Skin epidermis (tissue), 12 donors: ENCODE measurements at regions not wholly inside any gene's neighbourhood (a gene's known extent, or its start where the extent isn't known, plus 50 kb on each side); places are given as distances from the start of the nearest gene placed in this dataset.
"Not testable (repeated sequence)": the region's sequence is repeated elsewhere in the genome, so short reads cannot be mapped to it uniquely, and the experiment has no call there.

Experiments
- H3K27ac ChIP-seq, 21 experiments: fragments of 200-600 bp; sonication (generic) in 11 of 21; one replicate each; pipeline ENCODE4 v1.5.0; 2020; ENCODE audit warnings: mild to moderate bottlenecking in 3 of 21, inconsistent platforms in 2 of 21, moderate library complexity in 2 of 21
- H3K4me3 ChIP-seq, 7 experiments: fragments of 200-600 bp; sonication (generic) in 2 of 7; one replicate each; pipeline ENCODE4 v1.5.0; 2020; ENCODE audit warnings: inconsistent platforms in 2 of 7, mild to moderate bottlenecking in 2 of 7, moderate library complexity in 1 of 7

GRCh38 chr2:150373374-150373773, 114.1 kb downstream of the RND3 start:
- no peak overlapping the region for H3K4me3 ChIP-seq
- H3K27ac ChIP-seq = no peak overlapping the region

DNA sequence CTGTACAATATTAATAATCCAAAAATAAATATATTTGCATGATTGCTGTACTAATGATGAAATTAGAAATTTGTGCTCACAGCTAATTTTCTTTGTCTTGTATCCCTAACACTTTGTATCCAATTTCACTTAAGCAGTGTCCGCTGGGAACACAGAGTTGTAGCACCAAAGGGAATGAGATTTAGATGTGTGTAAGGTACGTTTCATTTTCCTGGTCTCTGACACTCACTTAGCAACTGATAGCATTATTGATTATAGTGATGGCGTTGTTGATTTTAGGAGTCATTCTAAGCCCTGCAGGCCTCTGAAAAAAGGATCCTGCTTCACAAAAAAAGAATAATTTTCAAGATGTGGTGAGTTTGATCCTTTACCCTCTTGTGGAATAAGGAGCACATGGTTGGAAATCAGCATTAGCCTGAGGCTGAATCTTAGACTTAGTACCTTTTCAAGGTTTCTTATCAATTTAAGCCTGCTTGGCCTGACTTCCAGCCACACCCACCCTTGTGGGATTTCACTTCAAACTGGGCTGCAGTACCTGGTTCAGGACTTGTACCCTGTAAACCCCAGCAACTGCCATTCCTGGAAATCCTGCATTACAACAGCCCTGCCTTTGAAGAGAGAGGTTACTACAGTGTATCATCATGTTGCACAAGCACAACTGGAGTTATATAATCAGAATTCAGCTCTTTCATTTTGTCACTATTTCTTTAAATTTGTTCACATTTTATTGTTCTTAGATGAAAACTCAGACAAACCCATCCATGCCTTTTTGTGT, 116.2 kb downstream of the RND3 start:
- no peak overlapping the region for H3K27ac ChIP-seq
- no peak overlapping the region for H3K4me3 ChIP-seq

- H3K4me3 ChIP-seq = no peak overlapping the region
- H3K27ac ChIP-seq = no peak overlapping the region
Measured at GRCh38 chr2:150370561-150370960, 116.9 kb downstream of the RND3 start.

DNA sequence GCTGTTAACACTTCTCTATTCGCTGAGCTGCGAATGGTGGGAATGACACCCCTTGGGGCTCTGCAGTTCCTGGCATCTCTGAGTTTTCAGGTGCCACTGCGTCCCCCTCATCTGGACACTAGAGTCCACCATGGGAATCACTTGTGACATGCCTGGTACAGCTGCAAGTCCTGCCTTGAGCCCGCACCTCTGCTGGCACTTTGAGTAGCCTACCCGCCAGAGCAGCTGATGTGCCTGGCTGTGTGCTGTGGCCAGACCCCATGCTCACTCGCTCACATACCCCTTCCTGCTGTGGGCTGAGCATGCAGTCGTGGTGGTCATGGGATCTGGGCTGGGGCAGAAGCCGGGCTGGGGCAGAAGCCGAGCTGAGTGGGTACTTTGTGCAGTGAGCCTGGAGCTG, 117.6 kb downstream of the RND3 start:
- Histone ChIP-seq H3K4me3 (no peak overlapping the region), H3K27ac (no peak overlapping the region)

- Histone ChIP-seq H3K4me3 (no peak overlapping the region), H3K27ac (peak overlapping the region in 1 of 21 experiments; percentile 49)
Measured at GRCh38 chr2:150358468-150358807, 129.0 kb downstream of the RND3 start.

- no peak overlapping the region for H3K4me3 ChIP-seq
- H3K27ac ChIP-seq = peak overlapping the region in 2 of 21 experiments; percentile 48 to 55
Measured at GRCh38 chr2:150357770-150358467, 129.5 kb downstream of the RND3 start.

DNA sequence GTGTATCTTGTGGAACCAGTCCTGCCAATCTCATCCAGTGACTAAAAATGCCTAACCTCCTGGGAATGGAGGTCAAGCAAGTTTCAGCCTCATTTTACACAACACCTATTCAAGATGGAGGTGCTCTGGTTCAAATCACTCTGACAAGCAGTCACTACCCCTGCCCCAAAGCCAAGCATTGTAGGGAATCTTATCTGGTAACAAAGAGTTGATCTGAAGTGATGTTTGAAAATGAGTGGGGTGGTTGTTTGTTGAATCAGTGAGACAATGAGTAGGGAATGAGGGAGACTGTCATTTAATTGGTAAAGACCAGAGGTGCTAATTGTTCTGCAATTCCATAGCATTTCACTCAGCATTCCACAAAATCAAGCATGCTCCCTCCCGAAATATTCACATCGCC, 132.0 kb downstream of the RND3 start:
- Histone ChIP-seq H3K27ac (no peak overlapping the region), H3K4me3 (no peak overlapping the region)

DNA sequence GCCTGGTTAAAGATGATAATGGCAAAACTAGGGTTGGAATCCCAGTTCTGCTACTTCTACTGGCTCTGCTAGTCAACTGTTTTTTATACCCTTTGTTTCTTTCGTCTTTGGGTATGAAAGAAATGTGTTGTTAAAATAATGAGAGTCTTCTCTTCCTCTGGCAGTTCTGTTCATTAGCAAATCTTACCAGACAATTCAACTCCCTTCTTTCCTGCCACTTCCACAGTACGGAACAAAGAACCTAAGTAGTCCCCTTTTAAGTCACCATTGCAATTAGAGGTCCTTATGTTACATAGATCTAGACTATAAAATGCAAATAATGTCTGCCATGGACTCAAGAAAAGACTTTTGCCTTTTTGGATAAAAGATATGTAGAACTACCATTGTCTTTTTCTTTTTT, 134.1 kb downstream of the RND3 start:
- no peak overlapping the region for H3K4me3 ChIP-seq
- no peak overlapping the region for H3K27ac ChIP-seq

- Histone ChIP-seq H3K4me3 (no peak overlapping the region), H3K27ac (no peak overlapping the region)
Measured at GRCh38 chr2:150351922-150352321, 135.5 kb downstream of the RND3 start.

DNA sequence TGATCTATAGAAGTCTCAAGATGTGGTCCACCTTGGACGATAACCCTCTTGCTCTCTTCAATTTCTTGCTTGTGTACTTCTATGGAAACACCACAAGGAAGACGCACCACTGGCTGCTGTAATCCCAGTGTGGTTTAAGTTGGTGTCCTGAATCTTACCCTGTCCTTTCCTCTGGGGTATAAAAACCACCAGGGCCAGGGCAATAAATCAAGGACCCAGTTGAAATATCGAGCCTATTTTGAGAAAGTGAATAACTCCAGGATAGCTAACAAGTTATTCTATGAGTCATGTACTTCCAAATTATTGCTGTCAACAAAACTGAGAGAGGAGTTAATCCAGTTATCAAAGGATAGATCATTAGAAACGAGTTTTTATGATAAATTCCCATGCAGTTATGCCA, 137.0 kb downstream of the RND3 start:
- Histone ChIP-seq H3K27ac (no peak overlapping the region), H3K4me3 (no peak overlapping the region)

- Histone ChIP-seq H3K27ac (no peak overlapping the region), H3K4me3 (no peak overlapping the region)
Measured at GRCh38 chr2:150346806-150347205, 140.7 kb downstream of the RND3 start.

GRCh38 chr2:150341982-150342680, 145.3 kb downstream of the RND3 start:
- Histone ChIP-seq H3K27ac (no peak overlapping the region), H3K4me3 (no peak overlapping the region)

DNA sequence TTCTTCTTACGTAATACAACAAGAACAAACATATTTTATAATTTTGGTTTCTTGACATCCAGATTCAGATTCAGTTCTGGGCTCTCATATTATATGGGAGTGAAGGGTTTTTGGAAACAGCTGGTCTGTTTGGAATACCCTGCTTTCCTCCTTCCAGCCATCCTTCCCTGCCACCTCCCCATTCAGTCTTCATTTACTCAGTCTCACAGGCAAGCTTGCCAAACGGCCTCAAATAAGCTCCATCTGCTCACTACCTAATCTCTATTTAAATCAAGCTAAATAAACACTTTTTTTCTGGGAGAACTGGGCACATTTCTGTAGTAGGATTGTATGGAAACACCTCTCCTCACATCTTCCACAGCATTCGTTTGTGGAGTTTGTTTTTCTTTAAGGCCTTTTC, 147.5 kb downstream of the RND3 start:
- H3K27ac ChIP-seq = peak overlapping the region in 1 of 21 experiments; percentile 2
- no peak overlapping the region for H3K4me3 ChIP-seq

- H3K27ac ChIP-seq = no peak overlapping the region
Measured at GRCh38 chr2:150339282-150339681, 148.2 kb downstream of the RND3 start.

GRCh38 chr2:150335596-150335995, 151.9 kb downstream of the RND3 start:
- no peak overlapping the region for H3K4me3 ChIP-seq

More at GRCh38 chr2:150339282-150339681, 148.2 kb downstream of the RND3 start:
- H3K4me3 ChIP-seq = no peak overlapping the region

DNA sequence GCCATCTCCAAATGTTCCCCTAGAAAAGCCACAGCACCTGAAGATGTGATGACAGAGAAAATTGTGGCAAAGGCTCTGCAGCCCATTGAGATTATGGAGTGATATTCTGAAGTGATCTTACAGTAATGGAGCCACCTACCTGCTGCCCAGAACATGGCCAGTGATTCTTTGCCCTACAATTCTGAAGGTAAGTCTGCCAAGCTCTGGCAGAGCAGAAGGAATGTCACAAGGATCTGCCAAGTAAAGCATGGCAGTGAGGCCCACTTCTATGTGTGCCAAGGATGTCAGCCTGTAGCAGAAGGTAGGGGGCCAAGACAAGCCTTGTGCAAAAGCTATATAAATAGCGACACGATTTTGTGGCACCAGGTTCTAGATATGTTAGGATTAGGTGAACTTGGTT, 155.1 kb downstream of the RND3 start:
- Histone ChIP-seq H3K27ac (no peak overlapping the region), H3K4me3 (no peak overlapping the region)

More at GRCh38 chr2:150335596-150335995, 151.9 kb downstream of the RND3 start:
- no peak overlapping the region for H3K27ac ChIP-seq

DNA sequence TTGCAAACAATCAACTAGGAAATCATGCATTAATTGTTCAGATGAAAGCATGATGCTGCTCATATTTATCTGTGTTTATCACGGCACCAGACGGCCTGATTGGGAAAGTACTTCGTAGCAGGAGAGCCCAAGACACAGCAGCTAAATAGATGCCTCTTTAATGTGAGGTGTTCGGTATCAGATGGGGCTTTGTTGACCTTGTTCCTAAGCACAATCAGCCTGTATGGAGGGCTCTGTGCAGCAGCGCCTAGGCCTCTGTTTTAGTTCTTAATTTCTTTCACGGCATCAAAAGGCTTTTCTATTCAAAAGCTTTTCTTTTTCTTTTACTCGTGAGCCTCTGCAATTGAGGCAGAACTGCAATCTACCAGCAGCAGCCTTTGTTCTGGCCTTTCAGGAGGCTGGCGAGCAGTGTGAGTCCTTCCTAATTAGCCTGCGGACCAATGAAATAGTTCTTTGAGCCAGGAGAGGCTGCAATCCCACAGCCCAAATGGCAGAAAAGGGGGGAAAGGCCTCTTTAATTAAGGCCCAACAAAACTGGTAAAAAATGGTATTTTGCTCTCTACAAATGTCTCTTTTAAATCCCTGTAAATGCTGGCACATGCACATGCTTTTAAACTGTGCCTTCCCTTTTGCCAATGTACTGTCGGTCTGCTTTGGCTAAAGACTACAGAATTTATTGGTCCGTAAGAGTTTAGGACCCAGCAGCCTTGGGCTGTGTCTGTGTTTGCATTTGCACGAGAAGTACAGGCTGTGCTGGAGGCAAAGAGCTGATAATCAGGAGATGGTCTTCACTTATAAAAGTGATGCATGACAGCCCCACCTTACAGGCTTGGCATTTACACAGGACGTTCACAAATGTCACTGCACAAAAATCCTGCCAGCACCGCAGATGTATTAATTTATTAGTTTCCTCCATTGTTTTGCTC, 159.6 kb downstream of the RND3 start:
- H3K4me3 ChIP-seq = no peak overlapping the region
- no peak overlapping the region for H3K27ac ChIP-seq

DNA sequence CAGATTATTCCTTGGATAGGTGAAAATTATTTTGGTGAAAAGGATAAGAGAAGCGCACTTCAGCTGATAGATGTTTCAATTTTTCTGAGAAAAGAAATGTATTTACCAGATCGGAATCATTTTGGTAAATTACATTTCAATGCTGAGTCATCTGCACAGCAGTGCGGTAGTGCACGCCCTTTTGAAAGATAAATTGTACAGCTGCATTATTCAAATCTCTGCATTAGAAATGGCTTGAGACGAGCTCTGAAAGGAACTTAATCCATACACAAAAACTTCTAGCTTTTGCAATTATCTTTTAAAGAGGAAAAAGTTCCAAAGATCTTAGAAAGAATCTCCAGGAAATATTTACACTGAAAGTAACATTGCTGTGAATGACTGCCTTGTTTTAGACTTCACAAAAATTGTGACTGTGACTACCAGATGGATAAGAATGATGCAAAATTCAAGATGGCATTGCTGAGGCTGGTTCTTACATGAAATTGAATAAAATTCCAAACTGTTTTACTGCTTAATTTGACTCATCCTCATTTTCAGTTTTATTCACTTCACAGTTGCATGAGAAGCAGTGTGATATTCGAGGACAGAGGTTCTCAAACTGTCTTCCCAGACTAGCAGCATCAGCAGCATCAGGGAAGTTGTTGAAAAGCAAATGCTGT, 161.7 kb downstream of the RND3 start:
- no peak overlapping the region for H3K4me3 ChIP-seq
- H3K27ac ChIP-seq = no peak overlapping the region

GRCh38 chr2:150323071-150323470, 164.4 kb downstream of the RND3 start:
- H3K4me3 ChIP-seq, H3K27ac ChIP-seq: not testable (repeated sequence)
